GM21528 (cell line): ENCODE measurements at regions not wholly inside any gene's neighbourhood (a gene's known extent, or its start where the extent isn't known, plus 50 kb on each side); places are given as distances from the start of the nearest gene placed in this dataset.
A peak's percentile ranks its signal among the peaks of the same experiment; 100 is the strongest.

ENCODE experiments used
- ATAC-seq: cut with Tn5 transposase; IDR thresholded peaks from one replicate; pipeline ENCODE4 v1.9.1; 2021; ENCODE audit warnings: mild to moderate bottlenecking, moderate library complexity; ENCODE audit not compliant: unreplicated experiment, low FRiP score

DNA sequence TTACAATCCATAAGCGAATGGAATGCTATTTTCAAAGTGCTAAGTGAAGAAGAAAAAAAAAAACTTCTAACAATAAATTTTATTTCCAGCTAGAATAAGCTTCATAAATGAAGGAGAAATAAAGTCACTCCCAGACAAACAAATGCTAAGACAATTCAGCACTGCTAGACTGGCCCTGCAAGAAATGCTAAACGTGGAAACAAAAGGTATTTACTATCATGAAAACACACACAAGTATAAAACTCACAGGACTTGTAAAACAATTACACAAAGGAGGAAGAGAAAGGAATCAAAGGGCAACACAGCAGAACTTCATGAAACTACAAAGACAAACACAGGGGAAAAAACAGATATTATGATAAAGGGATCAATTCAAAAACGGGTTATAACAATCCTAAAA lies 85.8 kb upstream of the NELL2 start:
- ATAC-seq, result no peak

DNA sequence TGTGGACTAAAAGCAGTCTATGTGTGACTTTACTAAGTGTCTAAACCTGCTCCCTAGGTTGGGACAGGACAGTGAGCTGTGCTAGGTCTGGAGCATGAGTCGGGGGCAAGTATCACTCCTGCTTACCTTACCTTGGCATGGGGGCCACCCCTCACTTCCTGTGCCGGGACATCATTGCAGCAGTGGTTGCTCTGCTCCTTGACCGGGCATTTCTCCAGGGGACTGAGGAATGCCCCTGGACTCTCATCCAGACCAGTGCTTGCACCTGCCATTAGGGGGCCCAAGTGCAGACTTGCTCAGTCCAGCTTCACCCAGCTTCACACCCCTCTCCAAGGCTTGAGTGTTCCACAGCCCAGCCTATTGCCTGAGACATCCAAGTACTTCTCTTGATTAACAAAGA lies 84.7 kb upstream of the NELL2 start:
- no peak for ATAC-seq

DNA sequence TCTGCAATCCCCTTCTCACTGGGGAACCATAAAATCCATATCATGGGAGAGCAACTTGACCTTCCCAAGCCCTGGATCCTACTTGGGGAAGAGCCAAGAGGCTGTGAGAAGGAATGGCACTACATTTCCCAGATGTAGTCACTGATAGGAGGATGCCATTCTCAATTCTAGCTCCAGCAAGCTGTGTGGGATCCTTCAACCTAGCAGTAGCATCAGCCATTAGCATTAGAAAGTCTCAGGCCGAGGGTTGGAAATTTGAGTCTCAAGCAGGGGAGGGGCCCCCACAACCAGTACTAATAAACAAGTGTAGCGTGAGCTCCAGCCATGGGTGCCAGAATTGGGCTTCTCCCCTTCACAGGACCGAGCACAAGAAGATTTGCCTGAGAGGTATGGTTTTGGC lies 84.3 kb upstream of the NELL2 start:
- no peak for ATAC-seq

DNA sequence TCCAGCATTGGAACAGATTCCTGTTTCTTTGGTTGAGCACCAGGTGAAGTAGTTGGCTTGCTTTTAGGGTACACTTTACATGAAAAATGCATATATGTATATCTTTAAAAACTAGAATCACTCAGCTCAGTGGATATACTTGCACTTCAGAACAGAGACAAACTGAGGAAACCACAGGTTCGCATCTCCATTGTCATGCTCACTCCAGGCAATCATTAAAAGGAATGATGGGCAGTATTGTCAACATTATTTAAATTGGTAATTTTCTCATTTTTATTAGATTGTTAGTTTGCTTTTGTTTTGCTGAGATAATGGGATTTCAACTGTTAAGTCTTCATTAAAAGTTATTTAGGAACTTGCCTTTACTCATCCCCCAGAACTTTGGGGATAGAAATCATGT lies 71.0 kb upstream of the NELL2 start:
- ATAC-seq, result no peak

DNA sequence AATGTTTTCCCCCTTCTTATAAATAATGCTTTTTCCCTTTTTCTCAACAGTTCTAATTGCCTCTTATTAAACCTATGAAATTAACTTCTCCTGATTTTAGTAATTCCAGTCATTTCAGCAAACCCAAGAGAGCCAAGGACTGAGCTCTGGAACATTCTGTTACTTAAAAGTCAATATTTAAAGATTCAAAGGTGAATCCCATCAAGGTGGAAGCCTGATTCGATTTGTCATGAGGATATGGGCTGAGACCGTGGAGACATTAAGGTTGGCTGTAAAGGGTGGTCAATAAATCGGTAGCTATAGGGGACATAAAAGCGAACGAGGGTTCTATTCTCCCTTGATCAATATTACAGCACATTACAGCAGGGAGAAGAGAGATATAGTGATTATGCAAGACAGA lies 66.6 kb upstream of the NELL2 start:
- ATAC-seq, result no peak

DNA sequence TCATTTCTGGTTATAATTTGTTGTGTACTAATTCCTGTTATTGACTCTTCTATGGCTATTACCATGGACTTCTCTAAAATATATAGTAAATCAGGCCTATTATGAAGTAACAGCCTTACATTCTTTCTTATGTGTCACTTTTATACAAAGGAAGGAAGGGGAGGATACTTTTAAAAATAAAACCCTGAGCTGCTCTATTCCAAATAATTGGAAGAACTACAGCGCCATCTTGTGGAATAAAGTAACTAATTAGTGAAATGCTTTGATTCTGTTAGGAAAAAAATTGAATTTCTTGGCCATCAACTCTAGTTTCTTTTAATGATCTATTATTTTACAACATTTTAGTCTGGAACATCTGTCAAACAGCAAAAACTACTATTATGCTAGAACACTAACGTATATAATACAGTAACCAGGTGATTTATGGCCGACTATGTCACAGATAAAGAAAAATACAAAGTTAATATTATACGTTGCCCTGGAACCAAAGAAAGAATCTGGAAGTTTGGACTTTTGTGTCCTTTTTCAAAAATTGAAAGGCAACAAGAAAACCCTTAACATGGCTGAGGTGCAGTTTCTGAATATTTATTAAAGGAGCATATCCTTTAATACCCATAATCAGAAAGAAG lies 55.0 kb upstream of the NELL2 start:
- ATAC-seq, result peak; percentile 54

DNA sequence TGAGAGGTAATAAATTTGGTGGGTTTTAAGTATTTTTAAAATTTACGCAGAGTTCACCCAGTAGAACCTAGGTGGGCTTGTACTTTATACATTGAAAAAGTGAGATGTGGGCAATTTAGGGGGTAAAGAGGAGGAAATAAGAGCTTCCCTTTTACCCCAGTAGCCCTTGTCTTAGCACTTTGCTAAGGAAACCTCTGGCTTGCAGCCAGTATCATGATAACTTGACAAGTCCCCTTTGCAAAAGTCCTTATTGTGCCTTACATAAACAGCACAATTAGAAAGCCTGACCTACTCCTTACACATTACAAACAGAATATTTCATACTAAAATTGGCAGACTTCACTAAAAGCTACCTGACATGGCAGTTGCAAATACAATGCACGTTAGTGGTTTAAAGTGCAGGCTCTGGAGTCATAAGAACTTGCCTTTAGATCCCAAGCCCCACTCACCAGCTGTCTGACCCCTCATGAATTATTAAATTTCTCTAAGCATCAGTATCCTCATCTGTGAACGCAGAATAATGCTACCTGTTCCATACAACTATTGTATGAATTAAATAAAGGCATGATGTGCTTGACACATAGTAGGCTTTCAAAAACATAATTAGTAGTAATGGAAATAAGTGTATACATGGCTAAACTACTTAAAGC lies 53.2 kb upstream of the NELL2 start:
- no peak for ATAC-seq
